Erythroblast (primary cell): ENCODE measurements at regions not wholly inside any gene's neighbourhood (a gene's known extent, or its start where the extent isn't known, plus 50 kb on each side); places are given as distances from the start of the nearest gene placed in this dataset.
"Not testable (repeated sequence)": the region's sequence is repeated elsewhere in the genome, so short reads cannot be mapped to it uniquely, and the experiment has no call there.

Experiments used
- DNase-seq, 2 experiments: peaks; one replicate each; lab custom pipeline; 2025; lab: John Stamatoyannopoulos, UW

DNA sequence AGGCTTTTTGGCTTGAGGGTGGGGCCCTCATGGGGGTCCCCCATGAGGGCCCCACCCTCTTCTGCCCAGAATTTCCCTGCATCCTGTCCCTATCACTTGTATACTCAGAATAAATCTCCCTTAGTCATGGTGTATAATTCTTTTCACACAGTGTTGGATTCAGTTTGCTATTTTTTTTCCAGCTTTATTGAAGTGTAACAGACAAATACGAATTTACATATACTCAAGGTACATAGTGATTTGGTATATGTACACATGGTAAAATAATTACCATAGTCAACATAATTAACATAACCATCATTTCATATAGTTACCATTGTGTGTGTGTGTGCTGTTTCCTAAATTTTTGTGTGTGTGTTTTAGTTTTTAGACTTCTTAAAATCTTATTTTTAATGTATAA, 289.4 kb downstream of the CNTNAP3B start:
- not testable (repeated sequence) for DNase-seq

DNA sequence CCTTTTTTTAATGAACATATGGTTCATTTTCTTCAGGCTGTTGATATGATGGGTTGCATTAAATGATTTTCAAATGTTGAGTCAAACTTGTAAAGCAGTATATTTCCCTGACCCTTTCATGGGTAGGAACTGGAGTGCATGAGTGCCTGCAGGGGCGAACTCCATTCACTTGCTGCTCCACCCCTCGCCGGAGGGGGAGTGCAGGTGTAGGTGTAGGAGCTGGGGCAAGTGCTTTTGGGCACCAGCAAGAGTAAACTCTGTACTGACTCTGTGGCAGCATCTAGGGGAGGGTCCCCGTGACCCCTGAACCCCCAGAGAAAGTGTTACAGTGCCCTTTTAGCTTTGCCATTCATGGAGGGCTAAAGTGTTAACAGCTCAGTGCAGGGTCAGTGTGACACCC, 290.3 kb downstream of the CNTNAP3B start:
- DNase-seq: not testable (repeated sequence)

DNA sequence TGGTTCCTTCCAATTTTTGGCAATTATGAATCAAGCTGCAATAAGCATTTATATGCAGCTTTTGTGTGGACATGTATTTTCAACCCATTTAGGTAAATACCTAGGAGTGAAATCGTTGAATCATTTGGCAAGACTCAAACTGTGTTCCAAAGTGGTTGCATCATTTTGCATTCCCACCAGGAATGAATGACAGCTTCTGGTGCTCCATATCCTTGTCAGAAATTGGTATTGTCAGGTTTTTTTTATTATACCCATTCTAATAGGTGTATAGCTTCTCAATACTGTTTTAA, 290.7 kb downstream of the CNTNAP3B start:
- DNase-seq: not testable (repeated sequence)

DNA sequence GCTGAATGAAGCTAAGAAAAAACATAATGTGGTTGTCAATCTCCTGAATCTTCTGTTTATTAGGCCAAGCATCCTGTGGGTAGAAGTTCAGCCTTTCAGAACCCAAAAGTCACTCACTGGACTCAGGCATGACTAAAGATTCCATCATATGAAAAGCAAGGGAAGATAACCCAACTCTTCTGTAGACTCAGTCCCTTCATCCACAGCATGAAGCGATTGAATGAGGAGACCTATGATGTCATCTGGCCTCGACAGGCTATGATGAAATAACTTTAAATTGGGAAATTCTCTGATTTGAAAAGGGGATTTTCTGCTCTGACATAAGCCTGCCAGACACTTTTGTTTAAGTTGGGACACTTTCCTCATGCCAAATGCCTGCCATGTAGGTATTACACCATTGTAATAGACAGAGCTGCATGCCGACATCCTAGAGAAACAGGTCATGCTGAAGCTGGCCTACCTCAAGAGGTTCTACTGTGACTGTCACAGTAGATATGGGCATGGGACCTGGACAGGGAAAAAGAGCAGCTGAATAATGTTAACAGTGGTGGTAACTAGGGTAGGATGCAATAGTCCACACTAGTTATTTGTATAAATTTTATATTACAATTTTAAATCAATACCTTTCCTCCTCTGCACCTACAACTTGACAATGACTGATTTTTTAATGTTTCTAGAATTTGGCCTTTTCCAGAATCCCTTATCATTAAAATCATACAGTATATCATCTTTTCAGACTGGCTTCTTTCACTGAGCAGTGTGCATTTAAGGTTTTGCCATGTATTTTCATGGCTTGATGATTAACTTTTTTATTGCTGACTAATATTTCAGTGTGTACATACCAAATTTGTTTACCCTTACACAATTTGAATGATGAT, 291.3 kb downstream of the CNTNAP3B start:
- not testable (repeated sequence) for DNase-seq

DNA sequence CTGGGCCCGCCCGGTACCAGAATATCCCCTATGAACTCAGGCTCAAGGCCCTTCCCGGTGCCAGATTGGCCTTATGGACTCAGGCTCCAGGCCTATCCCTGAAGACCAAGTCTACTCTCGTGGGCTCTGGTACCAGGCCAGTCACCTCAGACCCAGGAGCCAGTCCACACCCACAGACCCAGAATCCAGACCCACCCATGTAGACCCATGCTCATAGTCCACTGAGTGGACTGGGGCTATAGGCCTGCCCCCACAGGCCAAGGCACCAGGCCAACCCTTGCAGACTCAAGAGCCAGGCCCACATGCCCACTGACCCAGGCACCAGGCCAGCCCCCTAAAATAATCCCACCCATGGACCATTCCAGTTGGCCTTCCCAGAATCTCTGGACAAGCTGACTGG, 296.1 kb downstream of the CNTNAP3B start:
- DNase-seq: not testable (repeated sequence)

DNA sequence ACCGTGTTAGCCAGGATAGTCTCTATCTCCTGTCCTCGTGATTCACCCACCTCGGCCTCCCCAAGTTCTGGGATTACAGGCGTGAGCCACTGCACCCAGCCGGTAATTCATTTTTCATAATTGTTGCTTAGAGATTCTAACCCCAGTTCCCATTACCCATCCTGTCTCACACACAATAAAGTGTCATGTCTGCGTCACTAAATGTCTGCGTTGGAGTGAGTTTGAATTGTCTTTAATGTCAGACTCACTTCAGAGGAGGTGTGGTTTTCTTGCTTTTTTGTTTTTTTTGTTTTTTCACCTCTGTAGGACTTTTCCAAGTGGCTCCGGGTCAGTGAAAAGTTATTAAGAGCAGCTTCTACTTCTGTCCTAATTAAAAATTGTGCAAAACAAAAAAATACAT, 304.5 kb downstream of the CNTNAP3B start:
- DNase-seq: not testable (repeated sequence)

DNA sequence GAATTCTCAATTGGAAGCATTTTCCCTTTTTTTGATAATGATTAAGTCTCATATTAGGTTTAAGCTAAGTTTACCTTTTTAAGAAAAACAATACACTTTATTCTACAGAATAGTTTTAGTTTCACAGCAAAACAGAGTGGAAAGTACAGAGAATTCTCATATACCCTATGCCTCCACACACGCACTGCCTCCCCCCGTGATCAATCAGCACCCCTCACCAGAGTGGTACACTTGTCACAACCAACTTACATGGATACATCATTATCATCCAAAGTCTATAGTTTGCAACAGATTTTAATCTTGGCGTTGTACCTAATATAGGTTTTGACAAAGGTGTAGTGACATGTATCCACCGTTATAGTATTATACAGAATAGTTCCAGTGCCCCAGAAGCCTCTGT, 326.5 kb downstream of the CNTNAP3B start:
- DNase-seq: not testable (repeated sequence)

DNA sequence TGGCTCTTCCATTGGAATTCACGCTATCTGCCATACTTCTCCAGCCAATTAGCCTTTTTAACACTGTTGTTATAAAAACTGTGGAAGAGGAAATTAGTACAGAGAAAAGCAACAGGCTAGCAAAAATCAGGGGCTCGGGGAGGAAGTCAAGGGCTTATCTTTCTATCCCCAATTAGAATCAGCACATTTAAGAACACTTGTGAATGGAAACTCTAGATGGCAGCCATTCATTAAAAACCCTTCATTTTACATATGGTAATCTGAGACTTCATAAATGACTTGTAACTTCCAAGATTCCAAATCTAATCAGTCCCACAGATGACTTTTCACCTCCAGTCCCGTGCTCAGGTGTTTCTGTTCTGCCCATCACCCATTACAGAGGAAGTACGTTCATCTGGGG, 330.5 kb downstream of the CNTNAP3B start:
- DNase-seq: not testable (repeated sequence)

DNA sequence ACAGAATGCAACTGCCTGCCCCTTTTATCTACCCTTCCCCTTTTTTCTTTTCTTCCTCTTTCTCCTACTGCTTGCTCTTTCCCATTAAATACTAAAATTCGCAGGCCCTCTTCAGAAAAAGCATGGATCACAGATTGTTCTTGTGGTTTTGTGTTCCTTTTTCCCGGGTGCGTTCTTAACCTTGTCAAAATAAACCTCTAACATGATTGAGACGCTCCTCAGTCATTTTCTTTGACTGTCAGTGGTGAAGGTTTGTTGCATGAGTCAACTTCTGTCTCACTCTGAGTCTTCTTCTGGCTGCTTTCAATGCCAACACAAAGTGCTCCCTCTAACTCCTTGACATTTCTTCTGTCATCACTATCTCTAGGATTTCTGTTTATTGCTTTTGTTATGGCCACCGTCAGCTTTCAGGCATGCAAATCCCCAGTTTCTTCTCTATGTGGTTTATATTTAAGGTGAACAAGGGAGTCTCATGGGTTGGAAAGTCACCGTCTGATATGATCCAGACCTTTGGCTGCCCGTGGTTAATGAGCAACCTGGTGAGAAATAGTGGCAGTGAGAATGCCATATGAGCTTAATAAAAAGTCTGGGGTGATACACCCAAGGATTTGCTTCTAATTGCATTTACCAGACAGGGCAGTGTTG, 338.4 kb downstream of the CNTNAP3B start:
- not testable (repeated sequence) for DNase-seq

DNA sequence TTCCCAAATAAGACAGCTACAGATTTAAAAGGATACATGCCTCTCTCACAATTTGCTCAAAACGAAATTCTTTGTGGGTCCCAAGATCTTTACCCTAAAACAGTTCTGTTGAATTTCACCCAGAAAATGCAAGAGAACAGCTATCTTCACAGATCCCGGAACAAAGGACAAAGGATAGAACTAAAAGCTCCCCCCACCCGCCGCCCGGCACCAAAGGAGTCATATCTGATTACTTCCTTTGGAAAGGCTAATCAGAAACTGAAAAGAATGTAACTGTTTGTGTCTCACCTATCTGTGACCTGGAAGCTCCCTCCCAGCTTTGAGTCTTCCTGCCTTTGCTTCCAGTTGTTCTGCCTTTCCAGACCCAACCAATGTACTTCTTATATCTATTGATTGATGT, 339.2 kb downstream of the CNTNAP3B start:
- DNase-seq: not testable (repeated sequence)

DNA sequence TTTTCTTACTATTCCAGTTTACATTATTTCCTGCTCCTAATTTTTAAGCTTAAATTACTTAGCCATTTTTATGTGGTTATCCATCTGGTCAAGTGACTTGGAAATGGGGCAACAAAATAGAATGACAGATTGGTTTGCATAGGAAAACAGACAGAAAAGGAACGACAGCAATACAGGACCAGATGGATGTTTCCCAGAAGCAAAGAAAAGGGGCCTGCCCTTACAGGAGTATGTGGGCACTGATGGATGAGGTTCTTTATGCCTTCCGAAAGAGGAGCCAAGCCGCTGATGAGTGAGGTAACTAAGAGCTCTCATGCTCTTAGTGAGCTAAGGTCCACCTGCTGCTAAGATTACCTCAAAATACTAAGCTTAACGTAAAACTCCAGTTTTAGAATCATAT, 339.8 kb downstream of the CNTNAP3B start:
- not testable (repeated sequence) for DNase-seq

DNA sequence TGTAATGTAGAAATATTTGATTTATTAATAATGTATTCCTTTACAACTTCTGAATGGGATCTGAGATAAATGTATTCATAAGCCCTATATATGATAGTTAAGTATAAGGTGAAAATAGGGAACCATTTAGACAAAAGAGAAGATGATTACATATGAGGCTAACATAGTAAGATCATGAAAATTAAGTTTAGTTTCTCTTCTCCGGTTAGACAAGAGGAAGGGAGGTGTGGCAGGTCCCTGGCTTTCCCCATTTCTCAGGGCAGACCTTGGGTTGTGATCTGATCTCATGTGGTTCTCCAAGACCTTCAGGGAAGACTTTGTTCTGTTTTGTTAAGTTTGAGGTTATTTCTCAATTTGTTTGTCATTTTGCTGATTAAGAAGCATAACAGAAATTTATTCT, 341.3 kb downstream of the CNTNAP3B start:
- not testable (repeated sequence) for DNase-seq

DNA sequence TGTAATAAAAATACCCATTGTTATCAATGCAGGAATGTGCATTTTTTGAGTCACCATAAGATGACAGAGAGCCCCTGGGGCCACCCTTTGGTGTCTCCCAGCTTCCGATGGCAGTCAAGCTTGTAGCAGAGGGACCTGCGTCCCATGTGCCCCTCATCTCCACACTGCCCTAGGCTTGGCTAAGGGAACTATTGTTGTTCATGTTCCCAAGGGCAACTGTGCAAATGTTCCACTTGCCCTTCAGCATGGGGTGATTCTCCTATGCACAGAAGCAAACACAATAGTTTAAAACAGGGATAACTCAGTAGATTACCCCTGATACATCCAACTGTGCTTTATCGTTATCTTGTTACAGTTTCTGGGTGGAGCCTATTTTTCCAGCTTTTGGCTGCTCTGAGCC, 342.0 kb downstream of the CNTNAP3B start:
- DNase-seq: not testable (repeated sequence)

DNA sequence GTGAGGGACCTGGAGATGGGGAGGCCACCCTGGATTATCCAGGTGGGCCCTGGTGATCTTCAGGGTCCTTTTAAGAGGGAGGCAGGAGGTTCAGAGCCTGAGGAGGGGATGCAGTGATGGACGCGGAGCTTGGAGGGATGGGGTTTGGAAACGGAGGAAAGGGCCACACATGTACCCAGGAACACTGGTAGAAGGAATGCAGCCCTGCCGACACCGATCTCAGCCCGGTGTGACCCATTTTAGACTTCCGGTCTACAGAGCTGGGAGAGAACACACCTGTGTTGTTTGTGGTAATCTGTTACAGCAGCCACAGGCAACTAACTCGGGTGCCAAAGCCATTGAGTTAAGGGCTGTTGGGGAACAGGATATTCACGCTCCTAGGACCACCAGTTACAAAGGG, 345.2 kb downstream of the CNTNAP3B start:
- DNase-seq: not testable (repeated sequence)

DNA sequence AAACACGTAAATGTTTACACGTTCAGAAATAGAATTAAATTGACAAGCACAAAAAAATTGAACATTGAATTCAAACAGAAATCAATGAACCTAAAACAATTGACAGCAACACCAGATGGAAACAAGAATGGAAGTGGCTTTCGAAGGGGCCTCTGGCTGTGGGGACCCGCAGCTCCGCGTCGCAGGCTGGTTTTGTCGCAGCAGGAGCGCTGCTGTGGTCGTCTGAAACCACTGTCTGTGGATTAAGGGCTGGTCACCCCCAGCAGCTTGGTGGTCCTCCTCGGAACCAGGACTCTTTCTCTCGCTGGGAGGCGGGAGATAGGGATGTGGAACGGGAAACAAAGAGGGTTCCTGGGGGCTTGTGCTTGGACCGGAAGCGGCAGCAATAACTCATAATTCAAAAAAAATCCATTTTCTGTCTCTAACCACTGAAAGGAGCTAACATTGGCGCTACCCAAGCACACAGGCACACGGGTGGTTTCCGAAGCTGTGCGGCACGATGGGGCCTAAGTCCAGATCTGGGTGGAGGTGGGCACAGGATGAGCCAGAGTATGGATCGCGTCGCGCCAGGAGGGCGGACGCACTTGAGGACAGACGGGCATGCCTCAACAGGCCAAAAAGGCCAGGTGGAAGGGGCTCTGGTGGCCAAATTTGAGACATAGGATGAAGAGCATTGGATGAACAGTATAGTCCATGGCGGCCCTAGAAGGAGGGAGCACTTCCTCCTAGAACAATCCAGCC, 346.0 kb downstream of the CNTNAP3B start:
- DNase-seq: not testable (repeated sequence)

DNA sequence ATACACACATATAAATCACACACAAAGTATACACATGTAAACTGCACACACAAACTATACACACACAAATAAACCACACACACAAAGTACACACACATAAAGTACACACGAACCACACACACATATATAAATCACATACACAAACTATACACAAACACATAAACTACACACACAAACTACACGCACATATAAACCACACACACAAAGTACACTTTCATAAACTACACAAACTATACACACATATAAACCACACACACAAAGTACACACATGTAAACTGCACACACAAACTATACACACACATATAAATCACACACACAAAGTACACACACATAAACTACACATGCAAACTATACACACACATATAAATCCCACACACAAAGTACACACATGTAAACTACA, 347.3 kb downstream of the CNTNAP3B start:
- DNase-seq: not testable (repeated sequence)

DNA sequence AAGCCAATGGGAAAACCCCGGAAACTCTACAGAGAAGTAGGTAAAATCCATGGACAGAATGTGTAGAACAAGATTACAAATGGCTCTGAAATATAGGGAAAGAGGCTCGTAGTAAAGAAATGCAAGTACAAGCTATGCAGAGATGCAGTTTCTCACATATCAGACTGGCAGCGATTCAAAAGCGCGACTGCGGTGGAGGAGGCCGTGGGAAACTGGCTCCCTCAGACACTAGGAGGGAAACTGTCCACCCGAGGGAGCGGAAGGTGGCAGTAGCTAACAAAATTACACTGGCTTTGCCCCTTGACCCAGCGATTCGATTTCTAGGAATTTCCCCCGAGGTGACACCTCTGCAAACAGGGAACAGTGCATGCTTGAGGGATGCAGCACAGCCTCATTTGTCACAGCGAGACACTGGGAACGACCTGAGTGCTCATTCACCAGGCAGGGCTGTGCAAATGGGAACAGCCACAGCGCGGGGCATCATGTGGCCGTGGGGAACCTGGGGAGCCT, 349.3 kb downstream of the CNTNAP3B start:
- DNase-seq: not testable (repeated sequence)

DNA sequence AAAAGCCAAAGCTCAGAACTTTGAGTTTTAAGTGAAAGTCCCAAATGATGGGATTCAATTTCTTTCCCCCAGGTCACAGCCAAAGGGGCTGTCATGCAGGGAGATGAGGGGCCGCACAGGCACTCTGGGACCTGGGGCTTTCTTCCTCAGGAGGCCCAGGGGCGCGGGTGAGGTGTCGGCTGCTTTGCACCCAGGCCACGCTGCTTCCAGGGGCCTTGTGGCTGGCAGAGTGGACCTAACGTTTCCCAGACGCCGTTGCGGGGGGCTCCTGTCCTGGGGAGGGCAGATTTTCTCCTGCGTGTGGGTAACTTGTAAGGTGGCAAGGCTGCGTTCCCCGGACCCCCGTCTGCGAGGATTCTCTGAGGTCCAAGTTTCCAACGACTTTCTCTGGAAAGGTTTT, 350.0 kb downstream of the CNTNAP3B start:
- not testable (repeated sequence) for DNase-seq

DNA sequence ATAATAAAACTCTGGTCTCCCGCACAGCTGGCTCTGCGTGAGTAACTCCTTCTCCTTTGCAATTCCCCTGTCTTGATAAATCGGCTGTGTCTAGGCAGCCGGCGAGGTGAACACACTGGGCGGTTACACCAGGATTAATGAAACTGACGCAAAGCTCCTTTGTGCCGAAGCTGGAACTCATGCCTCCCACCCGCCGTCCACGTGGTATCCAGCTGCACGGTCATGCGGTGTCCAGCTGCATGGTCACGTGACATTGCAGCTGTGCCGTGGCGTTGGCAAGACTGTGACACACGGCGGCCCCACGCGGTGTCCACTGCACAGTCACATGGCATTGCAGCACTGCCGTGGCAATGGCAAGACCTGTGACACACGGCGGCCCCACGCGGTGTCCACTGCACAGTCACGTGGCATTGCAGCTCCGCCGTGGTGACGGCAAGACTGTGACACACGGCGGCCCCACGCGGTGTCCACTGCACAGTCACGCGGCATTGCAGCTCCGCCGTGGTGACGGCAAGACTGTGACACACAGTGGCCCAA, 350.6 kb downstream of the CNTNAP3B start:
- not testable (repeated sequence) for DNase-seq

DNA sequence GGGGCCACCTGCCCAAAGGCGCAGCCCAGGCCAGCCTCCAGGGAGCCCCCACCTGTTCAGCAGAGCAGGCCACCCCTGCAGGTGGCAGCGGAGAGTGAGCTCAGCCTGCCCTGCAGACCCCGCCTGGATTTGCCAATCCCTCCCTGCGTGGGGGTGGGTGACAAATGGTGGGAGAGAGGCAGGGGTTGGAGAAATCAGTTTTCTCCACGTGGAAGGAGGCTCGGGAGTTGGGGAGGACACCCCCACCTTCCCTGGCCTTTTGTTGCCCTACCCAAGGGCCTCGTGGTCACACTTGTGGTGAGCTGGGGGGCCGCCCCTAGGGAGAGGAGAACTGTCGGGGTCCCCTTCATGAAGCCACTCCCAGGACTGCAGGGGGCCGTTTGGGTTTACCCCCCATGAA, 351.7 kb downstream of the CNTNAP3B start:
- DNase-seq: not testable (repeated sequence)

DNA sequence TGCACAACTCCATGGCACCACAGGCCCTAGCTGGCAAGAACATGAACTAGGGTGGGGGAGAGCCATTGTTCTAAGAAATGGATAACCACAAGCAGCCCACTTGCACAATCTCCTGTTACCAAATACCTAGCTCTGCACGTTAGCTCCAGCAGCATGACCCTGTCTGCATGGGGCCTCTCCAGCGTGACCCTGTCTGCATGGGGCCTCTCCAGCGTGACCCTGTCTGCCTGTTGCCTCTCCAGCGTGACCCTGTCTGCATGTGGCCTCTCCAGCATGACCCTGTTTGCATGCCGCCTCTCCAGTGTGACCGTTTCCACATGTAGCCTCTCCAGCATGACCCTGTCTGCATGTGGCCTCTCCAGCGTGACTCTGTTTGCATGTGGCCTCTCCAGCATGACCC, 356.7 kb downstream of the CNTNAP3B start:
- not testable (repeated sequence) for DNase-seq

DNA sequence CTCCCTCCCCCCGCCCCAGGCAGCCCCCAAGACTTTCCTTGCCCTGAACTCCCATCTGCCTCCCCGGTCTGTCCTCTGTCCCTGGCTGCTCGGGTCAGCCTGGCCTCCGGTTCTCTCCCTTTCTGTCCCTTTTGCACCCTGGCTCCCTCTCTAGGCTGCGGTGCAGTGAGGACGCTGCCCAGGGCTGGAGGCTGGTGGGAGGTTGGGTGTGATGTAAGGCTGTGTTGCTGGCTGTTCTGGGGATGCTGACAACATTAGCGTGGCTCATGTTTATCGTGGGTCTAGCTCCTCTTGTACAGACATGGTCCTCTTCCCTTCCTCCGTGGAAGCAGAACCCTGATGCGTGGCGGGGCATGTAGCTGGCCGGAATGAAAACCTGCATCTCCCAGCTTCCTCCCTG, 357.5 kb downstream of the CNTNAP3B start:
- DNase-seq: not testable (repeated sequence)
